K562 (cell line): ENCODE measurements at regions not wholly inside any gene's neighbourhood (a gene's known extent, or its start where the extent isn't known, plus 50 kb on each side); places are given as distances from the start of the nearest gene placed in this dataset.

Experiments
- ATAC-seq: fragments of 200-7000 bp; cut with Tn5 transposase; 3 replicates; pipeline ENCODE4 v1.9.1; 2020; ENCODE audit warnings: moderate library complexity
- BruUV-seq: library from RNA; stranded (reverse); fragments of 400-500 nt; replicated peaks from 2 replicates; lab custom pipeline; 2021; lab: Mats Ljungman, UMichigan
- CTCF ChIA-PET: fragments of 300-600 bp; formaldehyde crosslinking; extraction: SDS; loops from one replicate; lab custom pipeline; 2021; ENCODE audit warnings: low intra/inter-chr PET ratio; lab: Yijun Ruan, JAX
- POLR2A ChIA-PET: fragments of 300-600, 350-650 bp; sonication (Branson Sonifier 250); formaldehyde crosslinking; extraction: SDS; loops from one replicate; lab custom pipeline; 2021; ENCODE audit warnings: antibody characterized with exemption, inconsistent platforms; lab: Yijun Ruan, JAX
- DNase-seq, 4 experiments: peaks; one replicate each; pipeline versions ENCODE4 v3.0.0 to v3.0.0-alpha.2; 2011 to 2018; ENCODE audit warnings: low spot score in 3 of 4, mixed read lengths in 3 of 4; ENCODE audit errors: extremely low read depth in 1 of 4
- FAIRE-seq: peaks from 2 replicates; lab custom pipeline; 2011; peaks lifted over from hg19 to GRCh38; lab: Jason Lieb, UNC
- H2AFZ ChIP-seq: 2 replicates; pipeline ENCODE4 v1.6.0; 2011; ENCODE audit warnings: low read depth, low read length, control low read depth, inconsistent platforms
- H3K27ac ChIP-seq: fragments of 200-600 bp; 3 replicates; pipeline ENCODE4 v1.8.0; 2011; ENCODE audit warnings: low read depth, mild to moderate bottlenecking, control low read depth, inconsistent platforms, low read length, moderate library complexity, mixed read lengths; ENCODE audit errors: extremely low read depth
- H3K27me3 ChIP-seq, 2 experiments: fragments of 300-600 bp in 1 of 2; 2 replicates in 1 of 2; 3 replicates in 1 of 2; pipeline versions ENCODE4 v1.6.0 to v1.8.0; 2011; ENCODE audit warnings: inconsistent platforms in 2 of 2, low read length in 2 of 2, mild to moderate bottlenecking in 1 of 2, mixed read lengths in 1 of 2, moderate library complexity in 1 of 2; ENCODE audit not compliant: control insufficient read depth in 2 of 2, insufficient read depth in 2 of 2
- H3K36me3 ChIP-seq: fragments of 300-600 bp; 3 replicates; pipeline ENCODE4 v1.8.0; 2011; ENCODE audit warnings: mild to moderate bottlenecking, low read length, inconsistent platforms; ENCODE audit not compliant: control insufficient read depth, insufficient read depth
- H3K4me1 ChIP-seq, 2 experiments: fragments of 200-600 bp in 1 of 2; replicated peaks in 1 of 2; 2 replicates in 1 of 2; 3 replicates in 1 of 2; pipeline versions ENCODE4 v1.5.1 to v1.8.0; 2011; ENCODE audit warnings: inconsistent platforms in 2 of 2, low read length in 2 of 2, mild to moderate bottlenecking in 1 of 2, mixed read lengths in 1 of 2, moderate library complexity in 1 of 2; ENCODE audit not compliant: control insufficient read depth in 2 of 2, insufficient read depth in 2 of 2
- H3K4me2 ChIP-seq: 2 replicates; pipeline ENCODE4 v1.6.1; 2011; ENCODE audit warnings: low read length, control low read depth, inconsistent platforms, mixed read lengths; ENCODE audit not compliant: insufficient read depth
- H3K4me3 ChIP-seq: fragments of 200-600 bp; sonication (generic), shearing (Covaris generic); 2 replicates; pipeline ENCODE4 v1.5.1; 2016; ENCODE audit warnings: control low read depth, inconsistent platforms
- H3K79me2 ChIP-seq: fragments of 200-600 bp; 3 replicates; pipeline ENCODE4 v1.8.0; 2011; ENCODE audit warnings: low read length, inconsistent platforms; ENCODE audit not compliant: control insufficient read depth, insufficient read depth
- H3K9ac ChIP-seq, 2 experiments: 2 replicates each; pipeline versions ENCODE4 v1.6.0 to v1.6.1; 2011; ENCODE audit warnings: low read depth in 2 of 2, low read length in 2 of 2, control low read depth in 1 of 2, inconsistent platforms in 1 of 2, mild to moderate bottlenecking in 1 of 2, mixed read lengths in 1 of 2; ENCODE audit not compliant: insufficient read depth in 1 of 2
- H3K9me1 ChIP-seq: one replicate; pipeline ENCODE4 v1.6.0; 2011; ENCODE audit warnings: inconsistent platforms, mild to moderate bottlenecking, low read length, moderate library complexity; ENCODE audit not compliant: control insufficient read depth, insufficient read depth
- H3K9me3 ChIP-seq: replicated peaks from 2 replicates; pipeline ENCODE4 v1.5.1; 2011; ENCODE audit warnings: low read depth, low read length, inconsistent platforms; ENCODE audit not compliant: control insufficient read depth, insufficient read depth
- H4K20me1 ChIP-seq: replicated peaks from 2 replicates; pipeline ENCODE4 v1.6.1; 2011; ENCODE audit warnings: low read length, inconsistent platforms, mixed read lengths; ENCODE audit not compliant: control insufficient read depth, insufficient read depth
- MCM5 ChIP-seq: fragments of 450-650 bp; IDR thresholded peaks from 2 replicates; pipeline ENCODE4 v1.6.1; 2016; ENCODE audit warnings: low read depth
- PURB ChIP-seq: sonication (generic); formaldehyde crosslinking; IDR thresholded peaks from 2 replicates; pipeline ENCODE4 v1.9.0; 2021; ENCODE audit warnings: low read depth, mild to moderate bottlenecking, missing genetic modification reagents
- RBM17 ChIP-seq: fragments of 200-400 bp; formaldehyde crosslinking; IDR thresholded peaks from 2 replicates; pipeline ENCODE4 v1.6.1; 2017; ENCODE audit warnings: low read depth, mild to moderate bottlenecking, low read length, borderline replicate concordance
- SRSF7 ChIP-seq: fragments of 200-400 bp; formaldehyde crosslinking; optimal IDR thresholded peaks from 2 replicates; pipeline ENCODE3; 2017; ENCODE audit warnings: mild to moderate bottlenecking, low read depth, low read length
- WGBS: fragments of 100-300 bp; shearing (Covaris generic); methylation state at CpG from one replicate; pipeline ENCODE4 v1.1.6; 2016; ENCODE audit warnings: low coverage, mixed read lengths; ENCODE audit not compliant: insufficient coverage; ENCODE audit errors: missing lambda C conversion rate; 5-methylcytosine and 5-hydroxymethylcytosine counted together
- in situ Hi-C: fragments of 300-500 bp; cut with MboI; formaldehyde crosslinking; loops from 4 replicates; pipeline ENCODE4 v1.15.0; 2018; ENCODE audit warnings: inconsistent platforms, mixed read lengths
- intact Hi-C: fragments of 100-400 bp; cut with micrococcal nuclease; formaldehyde crosslinking; loops from 2 replicates; pipeline ENCODE4 v1.14.2; 2022
- TF ChIP-seq, protein P1 (sequence below): sonication (generic); formaldehyde crosslinking; IDR thresholded peaks from 2 replicates; pipeline ENCODE4 v1.8.1; 2023; ENCODE audit warnings: mild to moderate bottlenecking, missing genetic modification reagents
- TF ChIP-seq, protein P2 (sequence below): fragments of 450-650 bp; formaldehyde crosslinking; IDR thresholded peaks from 2 replicates; pipeline ENCODE4 v1.4.0; 2022; ENCODE audit warnings: missing genetic modification characterization

GRCh38 chr3:20935791-20936190, 749.8 kb upstream of the SGO1 start:
- no TSS peak for BruUV-seq
- no peaks in the 10 kb centered on the region for H4K20me1 ChIP-seq
- ChIA-PET CTCF (no interaction called here), POLR2A (interaction anchor here (0.9 kb wide), 1 partner anchor 12 kb away, joined by 3 read pairs; no protein-coding TSS in a partner anchor)
- ATAC-seq (no peak), DNase-seq (no peak), FAIRE-seq (no peak)
- H3K79me2 ChIP-seq, result no peaks in the 10 kb centered on the region
- H3K27ac ChIP-seq, result no peak overlapping the region
- H3K9me1 ChIP-seq, result no peaks in the 10 kb centered on the region
- H2AFZ ChIP-seq, result no peak overlapping the region
- no peaks in the 10 kb centered on the region for H3K4me1 ChIP-seq
- intact Hi-C loops (no loop called here), in situ Hi-C loops (no loop called here)
- no peaks in the 10 kb centered on the region for H3K9me3 ChIP-seq
- no peak for TF ChIP-seq PURB (CRISPR knock-in tag)
- TF ChIP-seq SRSF7, result no peak
- TF ChIP-seq, protein P1, sequence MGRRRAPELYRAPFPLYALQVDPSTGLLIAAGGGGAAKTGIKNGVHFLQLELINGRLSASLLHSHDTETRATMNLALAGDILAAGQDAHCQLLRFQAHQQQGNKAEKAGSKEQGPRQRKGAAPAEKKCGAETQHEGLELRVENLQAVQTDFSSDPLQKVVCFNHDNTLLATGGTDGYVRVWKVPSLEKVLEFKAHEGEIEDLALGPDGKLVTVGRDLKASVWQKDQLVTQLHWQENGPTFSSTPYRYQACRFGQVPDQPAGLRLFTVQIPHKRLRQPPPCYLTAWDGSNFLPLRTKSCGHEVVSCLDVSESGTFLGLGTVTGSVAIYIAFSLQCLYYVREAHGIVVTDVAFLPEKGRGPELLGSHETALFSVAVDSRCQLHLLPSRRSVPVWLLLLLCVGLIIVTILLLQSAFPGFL, result no peak
- no peak overlapping the region for H3K4me2 ChIP-seq
- WGBS, result 23% methylated on average over 2 of the region's 2 CpGs
- no peaks in the 10 kb centered on the region for H3K27me3 ChIP-seq
- H3K4me3 ChIP-seq, result no peak overlapping the region
- no peak overlapping the region for H3K9ac ChIP-seq
- H3K36me3 ChIP-seq, result no peaks in the 10 kb centered on the region

- CTCF ChIA-PET, result no interaction called here
- Histone ChIP-seq H4K20me1 (no peaks in the 10 kb centered on the region), H3K36me3 (no peaks in the 10 kb centered on the region)
These were observed 745.8 kb upstream of the SGO1 start for GRCh38 chr3:20931834-20932233.

More at GRCh38 chr3:20931834-20932233, 745.8 kb upstream of the SGO1 start:
- no peaks in the 10 kb centered on the region for H3K79me2 ChIP-seq
- H3K4me3 ChIP-seq, result no peak overlapping the region
- 52% methylated on average over 1 of the region's 1 CpG for WGBS
- BruUV-seq, result no TSS peak
- ATAC-seq (no peak), FAIRE-seq (no peak), DNase-seq (no peak)
- H3K9me3 ChIP-seq, result no peaks in the 10 kb centered on the region
- in situ Hi-C loops (no loop called here), intact Hi-C loops (loop anchor here (2.0 to 5.0 kb wide), 2 partner anchors 591 to 705 kb away; no protein-coding TSS in a partner anchor)
- no peak overlapping the region for H2AFZ ChIP-seq
- H3K9me1 ChIP-seq, result no peaks in the 10 kb centered on the region
- H3K27me3 ChIP-seq, result no peaks in the 10 kb centered on the region
- H3K9ac ChIP-seq, result no peak overlapping the region
- POLR2A ChIA-PET, result no interaction called here
- no peak overlapping the region for H3K4me2 ChIP-seq
- H3K27ac ChIP-seq, result no peak overlapping the region
- TF ChIP-seq, protein P2, sequence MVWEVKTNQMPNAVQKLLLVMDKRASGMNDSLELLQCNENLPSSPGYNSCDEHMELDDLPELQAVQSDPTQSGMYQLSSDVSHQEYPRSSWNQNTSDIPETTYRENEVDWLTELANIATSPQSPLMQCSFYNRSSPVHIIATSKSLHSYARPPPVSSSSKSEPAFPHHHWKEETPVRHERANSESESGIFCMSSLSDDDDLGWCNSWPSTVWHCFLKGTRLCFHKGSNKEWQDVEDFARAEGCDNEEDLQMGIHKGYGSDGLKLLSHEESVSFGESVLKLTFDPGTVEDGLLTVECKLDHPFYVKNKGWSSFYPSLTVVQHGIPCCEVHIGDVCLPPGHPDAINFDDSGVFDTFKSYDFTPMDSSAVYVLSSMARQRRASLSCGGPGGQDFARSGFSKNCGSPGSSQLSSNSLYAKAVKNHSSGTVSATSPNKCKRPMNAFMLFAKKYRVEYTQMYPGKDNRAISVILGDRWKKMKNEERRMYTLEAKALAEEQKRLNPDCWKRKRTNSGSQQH (CRISPR knock-in tag), result no peak
- TF ChIP-seq MCM5 (no peak), RBM17 (no peak)
- H3K4me1 ChIP-seq, result no peaks in the 10 kb centered on the region
